GM21717 (cell line): ENCODE measurements at regions not wholly inside any gene's neighbourhood (a gene's known extent, or its start where the extent isn't known, plus 50 kb on each side); places are given as distances from the start of the nearest gene placed in this dataset.
"Not testable (repeated sequence)": the region's sequence is repeated elsewhere in the genome, so short reads cannot be mapped to it uniquely, and the experiment has no call there.

Source experiments
- ATAC-seq: cut with Tn5 transposase; IDR thresholded peaks from one replicate; pipeline ENCODE4 v1.9.1; 2021; ENCODE audit warnings: mild to moderate bottlenecking, moderate library complexity; ENCODE audit not compliant: unreplicated experiment

- ATAC-seq, result no peak
Measured at GRCh38 chr16:17031484-17032268, 439.1 kb downstream of the XYLT1 start.

- no peak for ATAC-seq
Measured at GRCh38 chr16:17032332-17032731, 438.4 kb downstream of the XYLT1 start.

GRCh38 chr16:17034477-17035252, 436.1 kb downstream of the XYLT1 start:
- no peak for ATAC-seq

- no peak for ATAC-seq
Measured at GRCh38 chr16:17037499-17037898, 433.3 kb downstream of the XYLT1 start.

- ATAC-seq, result no peak
Measured at GRCh38 chr16:17038415-17038814, 432.3 kb downstream of the XYLT1 start.

- not testable (repeated sequence) for ATAC-seq
Measured at GRCh38 chr16:17049109-17049508, 421.7 kb downstream of the XYLT1 start.

GRCh38 chr16:17050468-17050867, 420.3 kb downstream of the XYLT1 start:
- no peak for ATAC-seq
